ENCODE measurements at regions not wholly inside any gene's neighbourhood (a gene's known extent, or its start where the extent isn't known, plus 50 kb on each side); places are given as distances from the start of the nearest gene placed in this dataset.
"Not testable (repeated sequence)": the region's sequence is repeated elsewhere in the genome, so short reads cannot be mapped to it uniquely, and the experiment has no call there.

DNA sequence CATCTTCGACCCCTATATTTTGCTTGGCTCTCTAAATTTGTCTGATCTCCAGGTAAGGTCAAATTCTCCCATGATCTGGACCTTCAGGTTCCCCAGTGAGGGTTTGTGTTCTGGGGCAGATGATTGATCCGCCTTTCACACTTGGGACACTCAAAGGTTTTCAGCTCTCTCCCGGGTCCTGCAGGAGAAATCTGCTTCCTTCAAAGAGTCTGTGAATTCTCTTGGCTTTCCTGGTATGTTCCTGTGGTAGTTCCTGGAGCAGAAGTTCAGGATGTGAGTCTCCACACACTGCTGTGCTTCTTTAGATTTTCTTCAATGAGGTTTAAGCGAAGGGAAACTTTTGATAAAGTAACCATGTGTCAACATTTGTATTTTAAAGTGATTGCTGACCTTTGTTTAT lies 318.0 kb downstream of the TAF11L14 start:
- intact Hi-C loops (cut with micrococcal nuclease), result no loop called here
- no peaks in the 10 kb centered on the region for H3K4me1 Mint-ChIP-seq
- H3K4me3 Mint-ChIP-seq, result no peak overlapping the region
- no peaks in the 10 kb centered on the region for H3K36me3 Mint-ChIP-seq (ENCODE audit: low read depth)
- peaks cover 17% of the 10 kb centered on the region for H3K9me3 Mint-ChIP-seq
- DNase-seq, result no peak
- H3K27me3 Mint-ChIP-seq, result no peaks in the 10 kb centered on the region
- no peak overlapping the region for H3K27ac Mint-ChIP-seq

DNA sequence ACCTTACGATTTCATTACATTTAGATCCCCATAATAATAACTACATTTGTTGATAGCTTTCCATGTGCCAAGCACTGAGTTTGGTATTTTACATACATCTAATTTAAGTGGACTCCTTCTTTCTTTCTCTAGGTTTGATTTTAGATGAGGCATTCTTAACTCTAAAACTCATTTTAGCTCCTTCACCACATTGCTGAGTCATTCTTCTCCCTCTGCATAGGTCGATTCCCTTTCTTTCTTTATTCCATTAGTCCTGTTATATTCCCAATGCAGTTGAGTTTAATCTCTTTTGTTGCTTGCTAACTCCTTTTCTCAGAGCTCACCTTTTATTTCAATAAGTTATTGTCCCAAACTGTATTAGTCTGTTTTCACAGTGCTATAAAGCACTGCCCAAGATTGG lies 329.8 kb downstream of the TAF11L14 start:
- Mint-ChIP-seq H3K27me3 (no peaks in the 10 kb centered on the region), H3K9me3 (no peaks in the 10 kb centered on the region), H3K27ac (no peak overlapping the region), H3K4me3 (no peak overlapping the region), H3K4me1 (no peaks in the 10 kb centered on the region), H3K36me3 (ENCODE audit: low read depth) (no peaks in the 10 kb centered on the region)
- intact Hi-C loops (cut with micrococcal nuclease), result no loop called here
- no peak for DNase-seq

DNA sequence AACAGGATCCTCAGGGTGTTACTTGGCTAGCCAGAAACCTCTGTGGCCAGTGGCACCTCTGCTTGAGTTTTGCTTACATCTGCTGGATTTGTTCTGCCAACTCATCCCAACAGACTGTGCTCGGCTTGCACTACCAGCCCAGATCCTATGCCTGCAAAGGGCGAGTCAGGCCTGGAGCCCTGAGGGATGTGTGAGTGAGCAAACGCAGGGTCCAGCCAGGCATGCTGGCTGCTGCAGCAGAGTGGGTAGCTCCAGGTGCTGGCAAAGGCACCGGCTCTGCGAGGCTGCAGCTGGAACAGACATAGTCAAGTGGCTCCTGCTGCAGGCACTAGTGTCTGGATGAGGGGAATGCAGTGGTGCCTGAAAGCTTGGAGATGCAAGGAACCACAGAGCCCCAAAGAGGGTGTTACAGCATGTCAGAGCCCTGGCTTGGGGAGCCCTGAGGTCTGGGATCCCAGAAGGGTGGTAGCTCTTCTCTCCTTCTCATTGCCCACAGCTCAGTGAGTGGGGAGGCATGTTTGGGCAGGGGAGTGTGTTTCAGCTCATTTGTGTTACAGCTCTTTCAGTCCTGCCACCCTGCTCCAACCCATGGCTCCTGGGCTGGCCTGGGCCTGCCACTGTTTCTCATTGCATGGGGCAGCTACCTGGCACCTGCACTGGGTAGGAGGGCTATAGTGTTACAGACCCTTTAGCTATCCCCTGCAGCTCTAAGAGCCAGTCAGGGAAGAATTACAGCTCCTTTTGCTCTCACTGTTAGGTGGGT lies 332.6 kb downstream of the TAF11L14 start:
- DNase-seq, result no peak
- intact Hi-C loops (cut with micrococcal nuclease), result no loop called here
- Mint-ChIP-seq H3K4me3 (no peak overlapping the region), H3K4me1 (no peaks in the 10 kb centered on the region), H3K9me3 (no peaks in the 10 kb centered on the region), H3K27me3 (no peaks in the 10 kb centered on the region), H3K27ac (no peak overlapping the region), H3K36me3 (ENCODE audit: low read depth) (no peaks in the 10 kb centered on the region)

DNA sequence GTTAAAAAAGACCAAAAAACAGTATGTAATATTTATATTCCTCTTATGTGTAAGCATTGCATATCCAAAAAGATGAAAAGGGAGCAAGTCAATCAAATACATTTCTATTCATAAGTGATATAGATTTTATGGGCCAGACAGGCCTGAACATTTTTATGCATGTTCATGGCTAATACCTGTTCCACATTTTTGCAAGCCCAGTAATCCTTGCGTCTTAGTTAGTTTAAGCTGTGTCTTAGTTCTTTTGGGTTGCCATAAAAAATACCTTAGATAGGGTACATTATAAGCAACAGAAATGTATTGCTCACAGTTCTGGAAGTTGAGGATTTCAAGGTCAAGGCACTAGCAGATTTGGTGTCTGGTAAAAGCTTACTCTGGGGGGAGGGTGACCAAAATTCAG lies 342.1 kb downstream of the TAF11L14 start:
- DNase-seq, result no peak
- intact Hi-C loops (cut with micrococcal nuclease), result no loop called here
- Mint-ChIP-seq H3K9me3 (peaks cover 3% of the 10 kb centered on the region), H3K4me1 (no peaks in the 10 kb centered on the region), H3K27me3 (no peaks in the 10 kb centered on the region), H3K4me3 (no peak overlapping the region), H3K36me3 (ENCODE audit: low read depth) (no peaks in the 10 kb centered on the region), H3K27ac (no peak overlapping the region)

DNA sequence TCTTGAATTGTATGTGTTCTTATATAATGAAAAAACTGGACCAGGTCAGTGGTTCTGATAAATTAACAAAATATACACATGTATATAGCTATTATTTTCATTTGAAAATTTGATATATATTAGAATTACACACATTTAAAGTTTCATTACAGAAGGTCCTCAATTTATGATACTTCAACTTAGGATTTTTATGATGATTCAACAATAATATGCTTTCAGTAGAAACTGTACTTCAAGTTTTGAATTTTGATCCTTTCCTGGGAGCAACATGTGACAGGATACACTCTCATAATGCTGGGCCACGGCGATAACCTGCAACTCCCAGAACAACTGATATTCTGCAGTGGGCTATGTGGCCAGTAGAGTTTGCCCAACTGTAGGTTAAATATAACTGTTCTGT lies 344.7 kb downstream of the TAF11L14 start:
- H3K9me3 Mint-ChIP-seq, result peaks cover 3% of the 10 kb centered on the region
- no peaks in the 10 kb centered on the region for H3K27me3 Mint-ChIP-seq
- intact Hi-C loops (cut with micrococcal nuclease), result no loop called here
- H3K27ac Mint-ChIP-seq, result no peak overlapping the region
- H3K4me3 Mint-ChIP-seq, result no peak overlapping the region
- no peak for DNase-seq
- no peaks in the 10 kb centered on the region for H3K36me3 Mint-ChIP-seq (ENCODE audit: low read depth)
- H3K4me1 Mint-ChIP-seq, result no peaks in the 10 kb centered on the region

DNA sequence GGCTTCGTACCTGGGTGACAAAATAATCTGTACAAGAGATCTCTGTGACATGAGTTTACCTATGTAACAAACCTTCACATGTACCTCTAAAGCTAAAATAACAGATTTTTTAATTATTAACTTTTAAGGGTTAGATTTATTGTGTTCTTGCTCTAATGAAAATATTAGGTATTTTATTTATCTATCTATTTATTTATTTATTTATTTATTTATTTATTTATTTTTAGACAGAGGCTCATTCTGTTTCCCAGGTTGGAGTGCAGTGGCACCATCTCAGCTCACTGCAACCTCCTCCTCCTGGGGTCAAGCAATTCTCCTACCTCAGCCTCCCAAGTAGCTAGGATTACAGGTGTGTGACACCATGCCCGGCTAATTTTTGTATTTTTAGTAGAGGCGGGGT lies 348.4 kb downstream of the TAF11L14 start:
- H3K4me3 Mint-ChIP-seq; H3K4me1 Mint-ChIP-seq; H3K9me3 Mint-ChIP-seq; DNase-seq; H3K27ac Mint-ChIP-seq; intact Hi-C loops (cut with micrococcal nuclease); H3K27me3 Mint-ChIP-seq; H3K36me3 Mint-ChIP-seq (ENCODE audit: low read depth): not testable (repeated sequence)

DNA sequence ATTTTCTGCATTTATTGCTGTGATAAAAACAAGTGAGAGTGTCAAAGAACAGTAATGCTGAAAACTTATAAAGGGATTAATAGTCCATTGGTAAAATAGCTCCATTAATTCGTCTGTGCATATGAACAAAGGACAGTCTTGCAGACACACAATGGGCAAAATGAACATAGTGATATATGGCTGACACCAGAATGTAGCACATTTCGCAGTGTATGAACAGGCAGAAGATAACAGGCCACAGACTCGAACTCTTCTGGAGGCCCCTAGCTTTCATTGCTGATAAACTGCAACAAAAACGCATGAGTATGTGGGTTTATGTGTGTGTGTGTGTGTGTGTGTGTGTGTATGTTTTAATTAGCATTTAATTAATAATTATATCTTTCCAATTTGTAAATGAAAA lies 354.8 kb downstream of the TAF11L14 start:
- intact Hi-C loops (cut with micrococcal nuclease), result no loop called here
- no peak for DNase-seq
- no peaks in the 10 kb centered on the region for H3K4me1 Mint-ChIP-seq
- no peaks in the 10 kb centered on the region for H3K36me3 Mint-ChIP-seq (ENCODE audit: low read depth)
- no peak overlapping the region for H3K4me3 Mint-ChIP-seq
- no peaks in the 10 kb centered on the region for H3K27me3 Mint-ChIP-seq
- H3K9me3 Mint-ChIP-seq, result no peaks in the 10 kb centered on the region
- no peak overlapping the region for H3K27ac Mint-ChIP-seq

DNA sequence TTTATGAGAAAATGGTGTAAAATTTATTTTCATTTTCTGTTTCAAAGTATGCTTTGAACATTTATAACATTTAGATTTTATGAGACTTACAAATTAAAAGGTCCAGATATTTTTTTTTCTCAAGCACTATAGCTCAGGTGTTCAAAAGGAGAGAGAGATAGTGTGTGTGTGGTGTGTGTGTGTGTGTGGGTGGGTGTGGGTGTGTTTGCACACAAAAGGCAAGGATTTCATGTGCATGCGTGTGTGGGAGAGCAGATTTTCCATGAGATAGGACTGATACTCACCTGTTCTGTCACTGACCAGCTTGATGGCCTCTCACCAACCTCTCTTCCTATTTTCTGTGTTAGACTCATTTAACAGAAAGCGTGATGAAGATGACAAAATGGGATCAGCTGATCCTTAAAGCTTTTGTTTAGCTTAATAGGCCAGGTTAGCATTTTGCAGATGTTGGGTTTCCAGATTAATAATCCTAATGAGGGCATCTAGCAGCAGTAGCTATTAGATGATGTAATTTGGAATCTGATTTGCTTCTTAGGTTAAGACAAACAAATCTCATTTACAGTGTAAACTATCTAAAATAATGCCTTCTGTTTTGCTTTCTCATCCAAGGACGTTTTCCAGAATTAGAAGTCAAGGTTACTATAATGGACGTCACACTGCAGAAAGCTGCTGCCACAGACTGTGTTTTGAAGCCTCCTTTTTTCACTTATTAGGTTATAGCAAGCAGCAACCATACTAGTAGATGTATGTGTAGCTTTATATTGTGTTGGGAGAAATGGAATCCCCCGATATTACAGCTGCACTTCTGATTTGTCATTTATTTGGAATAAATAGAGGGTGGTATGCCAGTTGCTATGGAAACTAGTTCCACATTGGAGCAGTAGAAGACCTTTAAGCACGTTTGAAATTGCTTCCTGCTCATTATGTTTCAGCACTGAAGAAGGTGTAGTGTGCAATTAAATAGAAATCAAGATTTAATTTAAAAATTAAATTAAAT lies 355.6 kb downstream of the TAF11L14 start:
- Mint-ChIP-seq H3K9me3 (no peaks in the 10 kb centered on the region), H3K4me3 (no peak overlapping the region), H3K4me1 (no peaks in the 10 kb centered on the region), H3K27me3 (no peaks in the 10 kb centered on the region), H3K36me3 (ENCODE audit: low read depth) (no peaks in the 10 kb centered on the region), H3K27ac (no peak overlapping the region)
- no peak for DNase-seq
- intact Hi-C loops (cut with micrococcal nuclease), result no loop called here

DNA sequence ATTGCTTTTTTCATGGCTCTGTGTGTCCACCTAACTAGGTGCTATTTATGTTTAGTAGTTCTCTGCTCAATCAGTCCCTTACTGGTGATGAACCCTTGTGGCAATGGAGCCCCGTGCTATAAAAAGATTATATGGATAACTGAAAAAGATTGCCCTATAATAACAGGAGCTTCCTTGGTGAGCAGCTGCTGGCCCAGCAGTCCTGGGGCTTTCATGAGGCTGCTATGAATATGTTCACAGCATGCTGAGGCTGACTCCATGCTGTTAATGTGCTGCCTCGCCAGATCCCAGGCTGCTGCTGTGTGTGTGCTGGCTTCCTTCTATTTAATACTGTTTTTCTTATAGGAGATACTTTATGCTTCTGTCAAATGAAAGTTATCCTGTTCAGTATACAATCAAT lies 357.5 kb downstream of the TAF11L14 start:
- no peak for DNase-seq
- no peaks in the 10 kb centered on the region for H3K4me1 Mint-ChIP-seq
- no peak overlapping the region for H3K27ac Mint-ChIP-seq
- H3K36me3 Mint-ChIP-seq (ENCODE audit: low read depth), result no peaks in the 10 kb centered on the region
- intact Hi-C loops (cut with micrococcal nuclease), result no loop called here
- H3K27me3 Mint-ChIP-seq, result no peaks in the 10 kb centered on the region
- no peaks in the 10 kb centered on the region for H3K9me3 Mint-ChIP-seq
- H3K4me3 Mint-ChIP-seq, result no peak overlapping the region

DNA sequence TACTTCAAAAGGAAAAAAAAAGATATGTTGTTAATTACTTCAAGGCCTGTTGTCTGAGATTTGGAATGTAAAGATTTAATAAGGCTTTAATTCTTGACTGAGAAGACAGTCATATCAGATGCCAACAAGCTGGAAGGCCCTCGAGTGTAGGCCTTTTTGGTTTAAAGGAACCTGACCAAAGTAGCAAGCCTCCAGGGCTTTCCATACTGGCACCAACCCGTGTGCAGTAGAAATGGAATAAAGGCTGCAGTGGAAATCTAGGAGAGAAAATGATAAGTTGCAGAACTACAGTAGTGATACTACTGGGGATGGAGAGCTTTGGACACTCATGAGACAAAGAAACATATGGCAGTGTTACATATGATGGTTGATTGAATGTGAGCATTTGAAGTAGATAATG lies 358.0 kb downstream of the TAF11L14 start:
- no peak overlapping the region for H3K27ac Mint-ChIP-seq
- H3K36me3 Mint-ChIP-seq (ENCODE audit: low read depth), result no peaks in the 10 kb centered on the region
- H3K4me1 Mint-ChIP-seq, result no peaks in the 10 kb centered on the region
- H3K4me3 Mint-ChIP-seq, result no peak overlapping the region
- no peaks in the 10 kb centered on the region for H3K9me3 Mint-ChIP-seq
- no peaks in the 10 kb centered on the region for H3K27me3 Mint-ChIP-seq
- intact Hi-C loops (cut with micrococcal nuclease), result no loop called here
- DNase-seq, result no peak

DNA sequence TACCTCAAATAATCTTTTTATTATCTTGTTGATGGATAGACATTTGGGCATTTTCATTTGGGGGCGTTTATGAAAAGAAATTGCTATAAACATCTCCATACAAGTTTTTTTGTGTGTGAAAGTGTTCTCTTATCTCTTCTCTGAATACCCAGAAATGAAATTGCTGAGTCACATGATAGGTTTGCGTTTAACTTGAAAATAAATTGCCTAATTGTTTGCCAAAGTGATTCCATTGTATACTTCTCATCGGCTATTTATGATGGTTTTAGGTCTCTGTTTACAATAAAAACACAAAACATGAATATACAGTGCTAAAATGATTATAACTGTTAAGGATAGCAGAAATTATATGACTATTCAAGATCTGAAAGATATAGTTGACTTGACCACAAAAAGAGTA lies 361.7 kb downstream of the TAF11L14 start:
- no peak for DNase-seq
- Mint-ChIP-seq H3K27me3 (no peaks in the 10 kb centered on the region), H3K27ac (no peak overlapping the region), H3K4me3 (no peak overlapping the region), H3K36me3 (ENCODE audit: low read depth) (no peaks in the 10 kb centered on the region), H3K4me1 (no peaks in the 10 kb centered on the region), H3K9me3 (no peaks in the 10 kb centered on the region)
- intact Hi-C loops (cut with micrococcal nuclease), result no loop called here

DNA sequence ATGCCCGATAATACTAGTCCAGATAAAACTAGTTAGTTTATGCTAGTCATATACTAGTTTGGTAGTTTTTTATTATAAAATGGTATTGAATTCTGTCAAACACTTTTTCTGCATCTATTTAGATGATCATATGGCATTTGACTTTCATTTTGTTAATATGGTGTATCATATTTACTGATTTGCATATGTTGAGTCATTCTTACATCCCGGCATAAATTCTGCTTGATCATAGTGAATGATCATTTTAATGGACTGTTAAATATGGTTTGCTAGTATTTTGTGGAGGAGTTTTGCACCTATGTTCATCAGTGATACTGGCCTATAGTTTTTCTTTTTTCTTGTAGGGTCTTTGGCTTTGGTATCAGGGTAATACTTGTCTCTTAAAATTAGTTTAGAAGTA lies 365.6 kb downstream of the TAF11L14 start:
- Mint-ChIP-seq H3K4me3 (no peak overlapping the region), H3K27me3 (no peaks in the 10 kb centered on the region), H3K9me3 (peaks cover 11% of the 10 kb centered on the region), H3K4me1 (no peaks in the 10 kb centered on the region), H3K36me3 (ENCODE audit: low read depth) (no peaks in the 10 kb centered on the region), H3K27ac (no peak overlapping the region)
- DNase-seq, result no peak
- intact Hi-C loops (cut with micrococcal nuclease), result no loop called here

DNA sequence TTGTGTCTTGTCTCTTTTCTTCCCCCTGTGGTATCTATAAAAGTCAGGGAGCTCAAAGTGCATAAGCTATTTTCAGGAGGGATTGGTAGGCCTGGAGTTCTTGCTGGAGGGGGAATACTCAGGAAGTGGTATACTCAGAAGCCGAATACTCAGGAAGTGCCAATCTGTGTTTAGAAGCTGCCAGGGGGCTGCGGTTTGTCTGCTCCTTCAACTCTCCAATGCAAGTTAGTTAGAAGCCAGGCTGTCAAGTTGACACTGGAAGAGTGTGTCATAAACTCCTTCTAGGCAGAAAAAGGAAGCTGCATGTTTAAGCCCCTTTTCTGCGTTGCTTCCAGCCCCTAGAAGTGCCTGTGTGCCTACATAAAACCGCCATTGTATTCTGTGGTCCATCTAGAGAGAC lies 366.5 kb downstream of the TAF11L14 start:
- intact Hi-C loops (cut with micrococcal nuclease), result no loop called here
- no peaks in the 10 kb centered on the region for H3K27me3 Mint-ChIP-seq
- H3K36me3 Mint-ChIP-seq (ENCODE audit: low read depth), result no peaks in the 10 kb centered on the region
- no peak overlapping the region for H3K4me3 Mint-ChIP-seq
- H3K9me3 Mint-ChIP-seq, result peaks cover 13% of the 10 kb centered on the region
- no peak overlapping the region for H3K27ac Mint-ChIP-seq
- DNase-seq, result no peak
- no peaks in the 10 kb centered on the region for H3K4me1 Mint-ChIP-seq

DNA sequence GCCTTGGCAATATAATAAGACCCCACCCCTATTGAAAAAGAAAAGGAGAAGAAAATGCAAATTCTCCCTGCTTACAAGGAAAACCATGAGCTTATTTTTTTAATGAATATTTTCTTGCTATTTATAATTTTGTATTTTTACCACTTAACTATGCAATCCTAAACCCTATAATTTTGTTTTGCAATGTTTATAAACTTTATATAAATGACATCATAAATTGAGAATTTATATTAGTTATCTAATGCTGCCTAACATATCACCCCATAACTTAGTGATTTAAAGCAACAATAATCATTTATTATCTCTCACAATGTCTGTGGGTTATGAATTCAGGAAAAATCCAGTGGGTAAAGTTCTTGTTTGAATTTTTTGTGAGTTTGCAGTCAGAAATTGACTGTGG lies 369.1 kb downstream of the TAF11L14 start:
- Mint-ChIP-seq H3K9me3 (peaks cover 15% of the 10 kb centered on the region), H3K27me3 (no peaks in the 10 kb centered on the region), H3K27ac (no peak overlapping the region), H3K36me3 (ENCODE audit: low read depth) (no peaks in the 10 kb centered on the region), H3K4me3 (no peak overlapping the region), H3K4me1 (no peaks in the 10 kb centered on the region)
- DNase-seq, result no peak
- intact Hi-C loops (cut with micrococcal nuclease), result no loop called here

Data from activated CD4-positive, alpha-beta T cell treated with anti-CD3 and anti-CD28 coated beads, Interleukin-2, amount 10 ng/mL, durations not matched to agents 24 days and 14 days (primary cell).